GM18508 (cell line): ENCODE measurements at regions not wholly inside any gene's neighbourhood (a gene's known extent, or its start where the extent isn't known, plus 50 kb on each side); places are given as distances from the start of the nearest gene placed in this dataset.

ENCODE experiments used
- ATAC-seq: cut with Tn5 transposase; IDR thresholded peaks from one replicate; pipeline ENCODE4 v1.9.1; 2021; ENCODE audit warnings: moderate number of reproducible peaks; ENCODE audit not compliant: insufficient read depth, unreplicated experiment

DNA sequence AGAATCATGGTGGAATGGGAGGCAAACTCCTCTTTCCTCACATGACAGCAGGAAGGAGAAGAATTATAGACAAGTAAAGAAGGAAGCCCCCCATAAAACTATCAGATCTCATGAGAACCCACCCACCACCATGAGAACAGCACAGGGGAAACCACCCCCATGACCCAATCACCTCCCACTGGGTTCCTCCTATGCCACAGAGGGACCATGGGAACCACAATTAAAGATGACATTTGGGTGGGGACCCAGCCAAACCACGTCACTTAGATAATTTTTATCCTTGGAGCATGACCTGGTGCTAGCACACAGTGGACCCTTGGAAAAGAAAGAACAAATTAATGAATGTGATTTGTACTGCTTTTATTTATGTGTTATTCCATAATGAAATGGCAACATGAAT, 188.6 kb upstream of the NCKAP5 start:
- ATAC-seq: no peak

DNA sequence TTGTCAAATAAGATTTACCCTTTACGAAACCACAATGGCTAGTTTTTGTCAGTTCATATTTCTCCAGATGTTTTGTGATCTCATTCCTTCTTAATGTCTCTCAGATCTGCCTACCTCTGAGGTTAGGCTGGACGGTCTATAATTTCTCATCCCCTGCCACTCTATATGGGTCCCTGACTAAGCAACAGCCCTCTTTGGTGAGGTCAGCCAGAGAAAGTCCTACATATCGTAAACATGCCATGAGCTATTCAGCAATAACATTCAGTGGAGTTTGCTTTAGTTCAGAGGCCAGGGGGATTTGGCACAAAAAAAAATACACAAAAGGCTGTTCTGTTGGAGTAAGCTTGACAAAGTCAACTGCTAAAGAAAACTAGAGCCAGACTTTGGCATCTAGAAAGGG, 192.1 kb upstream of the NCKAP5 start:
- no peak for ATAC-seq

GRCh38 chr2:133765658-133766057, 197.4 kb upstream of the NCKAP5 start:
- no peak for ATAC-seq

DNA sequence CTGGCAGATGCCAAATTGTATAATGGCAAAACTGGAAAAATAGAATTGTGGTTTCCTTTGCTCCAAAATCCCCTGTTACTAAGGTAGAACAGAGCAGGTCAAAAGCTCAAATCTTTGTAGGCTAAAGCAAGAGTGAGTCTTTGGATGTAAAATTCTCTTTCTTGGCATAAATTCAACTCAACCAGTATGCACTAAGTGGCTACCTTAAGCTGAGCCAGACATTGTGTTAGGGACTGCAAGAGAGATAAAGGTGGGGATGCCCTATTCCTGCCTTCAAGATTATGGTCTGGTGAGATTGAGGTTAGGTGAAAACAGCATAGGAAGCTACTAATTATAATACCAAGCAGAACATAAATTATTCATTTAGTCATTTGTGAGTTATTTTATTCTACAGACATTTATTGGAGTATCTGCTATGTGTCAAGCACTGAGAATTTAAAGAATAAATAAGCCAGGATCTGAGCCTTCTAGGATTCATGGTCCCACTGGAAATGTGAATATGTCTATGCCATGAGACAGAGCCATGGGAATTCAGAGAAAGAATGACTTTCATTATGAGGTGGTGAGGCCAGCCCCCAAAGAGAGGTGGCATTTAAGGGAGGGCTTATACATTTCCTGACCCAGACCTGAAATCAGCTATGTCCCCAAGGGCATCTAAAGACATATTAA, 198.0 kb upstream of the NCKAP5 start:
- no peak for ATAC-seq

GRCh38 chr2:133768256-133768655, 200.0 kb upstream of the NCKAP5 start:
- no peak for ATAC-seq

DNA sequence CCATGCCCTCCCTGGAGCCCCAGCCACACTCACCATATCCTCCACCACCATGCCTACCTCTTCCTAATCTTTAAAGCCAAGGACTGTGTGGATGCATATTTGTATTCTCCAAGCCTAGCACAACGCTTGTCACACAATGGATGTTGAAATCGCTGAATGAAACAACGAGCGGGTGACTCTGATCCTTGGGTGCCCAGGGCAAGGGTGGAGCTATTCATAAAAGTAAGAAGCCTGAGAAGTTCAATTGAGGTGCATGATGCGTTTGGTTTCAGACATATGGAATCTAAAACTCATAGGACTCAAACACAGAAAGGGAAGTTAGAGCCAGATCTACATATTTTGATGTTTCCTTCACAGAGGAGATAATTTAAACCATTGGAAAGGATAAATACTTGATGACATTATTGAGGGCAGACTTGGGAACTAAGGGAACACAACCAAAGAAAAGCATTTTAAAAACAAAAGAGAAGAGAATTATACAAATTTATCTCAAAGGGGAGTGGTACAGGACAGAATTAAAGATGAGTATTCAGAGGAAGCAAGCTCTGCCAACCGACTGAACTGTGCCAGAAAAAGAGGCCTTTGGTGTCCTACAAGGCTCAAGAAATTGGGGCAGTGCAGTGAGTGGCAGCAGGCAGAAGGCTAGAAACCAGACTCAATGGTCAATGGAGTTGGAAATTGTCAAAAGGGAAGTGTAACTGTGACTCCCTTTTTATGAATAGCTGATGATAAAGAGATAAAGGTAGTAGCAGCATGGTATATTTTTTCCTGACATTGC, 200.6 kb upstream of the NCKAP5 start:
- no peak for ATAC-seq

DNA sequence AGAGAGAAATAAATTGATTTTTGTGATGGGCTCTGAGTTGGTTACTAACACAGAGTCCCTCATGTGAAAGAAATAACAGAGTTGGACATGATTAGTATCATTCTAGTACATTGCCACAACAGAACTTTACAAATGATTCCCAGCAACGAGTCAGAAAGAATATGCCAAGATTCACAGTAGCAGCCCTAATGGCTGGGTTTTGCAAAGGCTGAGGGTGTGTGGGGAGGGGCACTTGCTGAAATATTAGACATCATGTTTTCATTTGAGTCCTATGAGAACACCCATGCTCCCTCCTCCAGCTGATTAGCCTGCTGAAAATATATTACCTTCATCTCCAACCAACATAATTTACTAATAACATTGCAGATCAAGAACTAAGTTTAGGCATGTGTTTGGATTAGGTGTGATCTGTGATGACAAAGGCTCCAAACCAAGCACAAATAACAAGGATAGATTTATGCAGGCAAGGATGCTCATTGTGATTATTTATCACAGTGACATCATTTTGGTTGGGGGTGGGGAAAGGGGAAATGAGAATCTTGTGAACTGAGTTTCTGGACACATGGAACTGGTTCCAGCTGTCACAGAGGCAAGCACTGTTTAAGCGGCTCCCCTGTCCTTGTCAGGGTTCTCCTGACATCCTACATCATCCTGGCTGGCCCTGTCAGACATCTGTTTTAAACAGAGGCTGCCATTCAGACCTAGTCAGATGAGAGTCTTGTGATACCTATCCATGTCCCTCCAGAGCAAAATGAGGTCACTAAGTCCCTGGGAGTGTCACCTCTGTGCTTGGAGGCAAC, 205.8 kb upstream of the NCKAP5 start:
- ATAC-seq: no peak

DNA sequence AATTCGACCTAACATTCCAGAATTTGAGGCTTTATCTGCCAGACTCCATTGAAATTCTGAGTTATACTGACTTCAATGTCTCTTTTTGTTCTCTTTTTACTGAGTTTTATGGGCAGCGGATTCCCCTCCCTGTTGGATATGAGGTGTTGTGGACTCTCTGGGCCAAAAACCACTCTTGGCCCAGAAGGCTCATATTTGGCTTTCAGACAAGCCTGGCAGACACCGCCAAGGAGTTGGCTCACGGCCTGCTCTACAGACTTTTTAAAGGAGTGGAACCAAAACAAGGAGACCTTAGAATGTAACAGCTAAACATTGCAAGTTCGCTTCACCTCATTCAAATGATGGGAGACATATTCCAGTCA, 206.4 kb upstream of the NCKAP5 start:
- no peak for ATAC-seq

DNA sequence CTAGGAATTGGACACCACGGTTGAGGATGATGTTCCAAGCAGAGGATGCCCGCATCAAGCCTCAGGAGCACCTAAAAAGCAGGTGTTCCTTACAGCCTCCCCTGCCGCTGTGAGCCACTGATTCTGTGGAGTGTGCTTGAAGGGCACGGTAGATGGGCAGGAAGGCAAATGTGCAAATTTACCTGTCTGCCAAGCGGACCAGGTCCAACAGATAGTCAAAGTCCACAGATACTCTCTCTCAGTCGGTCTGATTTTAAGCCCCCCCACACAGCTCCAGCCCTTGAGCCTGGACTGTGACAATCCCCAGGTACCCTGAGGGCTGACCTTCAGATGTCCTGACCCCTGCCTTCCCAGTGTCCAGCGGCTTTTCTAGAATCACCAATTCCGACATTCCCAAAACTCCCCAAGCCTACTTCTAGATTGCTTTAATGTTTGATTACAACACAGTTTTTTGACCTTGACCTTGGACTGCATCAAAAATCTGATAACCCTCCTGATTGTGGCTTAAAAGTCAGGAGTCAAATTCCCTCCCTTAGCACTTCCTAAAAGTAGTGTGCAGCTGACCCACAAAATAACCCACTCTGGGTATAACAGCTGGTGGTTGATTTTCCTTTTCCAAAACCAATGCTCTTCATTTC, 208.8 kb upstream of the NCKAP5 start:
- no peak for ATAC-seq

DNA sequence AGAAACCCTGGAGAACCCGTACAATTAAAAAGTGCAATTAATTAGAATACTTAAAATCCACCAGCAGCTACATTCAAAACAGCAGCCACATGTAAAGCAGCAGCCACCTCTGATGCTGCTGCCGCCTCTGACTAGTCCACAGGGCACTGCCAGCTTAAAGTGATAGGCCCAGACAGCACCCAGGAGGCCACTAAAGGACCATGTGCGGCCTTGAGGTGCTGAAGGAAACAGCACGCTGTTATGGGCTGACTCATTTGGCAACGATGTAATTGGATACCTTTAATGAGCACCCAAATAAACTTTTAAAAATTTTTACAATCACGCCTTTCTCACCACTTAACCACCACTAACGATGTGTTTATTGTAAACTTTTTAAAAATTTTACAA, 209.3 kb upstream of the NCKAP5 start:
- no peak for ATAC-seq

DNA sequence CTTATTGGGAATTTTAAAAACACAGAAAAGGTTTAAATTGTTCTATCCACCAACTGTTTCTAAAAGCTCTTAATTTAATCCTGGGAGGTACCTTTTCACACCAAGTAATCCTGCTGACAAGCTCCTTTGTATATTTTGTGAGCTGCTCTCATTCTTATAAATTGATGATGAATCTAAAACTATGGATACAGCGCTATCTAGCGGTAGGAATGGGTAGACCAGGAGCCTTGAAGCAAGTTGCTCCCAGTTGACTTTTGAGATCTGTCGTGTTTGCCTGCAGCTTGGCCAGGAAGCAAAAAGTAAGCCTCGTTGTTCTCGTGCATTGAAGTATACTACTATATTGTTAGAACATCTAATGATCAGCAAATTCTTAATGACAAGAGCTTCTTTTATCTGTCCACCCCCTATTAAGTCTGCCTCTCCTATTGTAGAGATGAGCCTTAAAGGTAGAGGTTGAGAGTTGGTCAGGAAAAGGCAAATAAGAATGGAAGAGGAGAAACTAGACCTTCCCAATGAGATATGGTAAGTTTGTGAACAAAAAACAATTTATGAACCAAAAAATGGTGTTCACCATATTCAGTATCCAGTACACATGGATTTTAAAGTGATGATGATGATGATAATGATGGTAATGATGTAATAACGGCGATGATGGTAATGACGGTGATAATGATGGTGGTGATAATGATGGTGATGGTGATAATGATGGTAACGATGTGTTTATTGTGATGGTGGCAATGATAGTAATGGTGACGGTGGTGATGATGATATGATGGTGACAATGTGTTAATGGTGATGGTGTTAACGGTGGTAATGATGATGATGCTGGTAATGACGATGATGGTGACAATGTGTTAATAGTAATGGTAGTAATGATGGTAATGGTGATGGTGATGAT, 212.1 kb upstream of the NCKAP5 start:
- no peak for ATAC-seq

GRCh38 chr2:133780997-133781513, 212.8 kb upstream of the NCKAP5 start:
- ATAC-seq: no peak

DNA sequence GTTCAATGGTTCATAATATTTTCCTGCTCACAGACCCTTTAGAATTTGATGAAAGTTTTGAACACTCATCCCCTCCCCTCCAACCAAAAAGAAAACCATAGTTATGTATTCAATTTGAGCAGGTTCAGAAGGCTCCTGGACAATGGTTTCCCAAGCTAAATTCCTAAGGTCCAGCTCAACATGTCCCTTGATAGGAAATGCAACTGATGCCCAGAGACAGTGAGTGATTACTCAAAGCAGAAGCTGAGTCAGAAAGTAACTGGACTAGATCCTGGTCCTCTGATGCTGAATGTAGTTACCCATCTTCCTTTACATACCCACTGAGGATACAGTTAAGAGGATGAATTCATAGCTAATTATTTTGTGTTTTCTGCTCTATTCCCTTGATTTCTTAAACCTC, 218.9 kb upstream of the NCKAP5 start:
- no peak for ATAC-seq

DNA sequence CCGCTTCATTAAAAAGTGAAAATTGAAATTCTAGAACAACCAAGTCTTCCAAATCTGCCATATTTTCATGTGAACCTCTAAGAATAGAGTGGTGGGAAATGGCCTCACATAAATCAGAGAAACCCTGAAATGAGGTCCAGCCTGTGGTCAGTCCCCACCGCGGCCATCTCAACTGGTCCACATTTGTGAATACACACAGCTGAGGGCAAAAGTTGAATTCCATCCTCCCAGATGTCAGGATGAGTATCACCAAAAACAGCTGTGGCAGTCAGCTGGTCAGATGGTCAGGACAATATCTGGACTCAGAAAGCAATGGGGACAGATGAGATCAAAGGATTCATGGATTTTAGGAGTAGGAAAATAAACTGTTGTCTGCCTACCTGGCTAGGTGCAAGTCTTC, 219.4 kb upstream of the NCKAP5 start:
- no peak for ATAC-seq

DNA sequence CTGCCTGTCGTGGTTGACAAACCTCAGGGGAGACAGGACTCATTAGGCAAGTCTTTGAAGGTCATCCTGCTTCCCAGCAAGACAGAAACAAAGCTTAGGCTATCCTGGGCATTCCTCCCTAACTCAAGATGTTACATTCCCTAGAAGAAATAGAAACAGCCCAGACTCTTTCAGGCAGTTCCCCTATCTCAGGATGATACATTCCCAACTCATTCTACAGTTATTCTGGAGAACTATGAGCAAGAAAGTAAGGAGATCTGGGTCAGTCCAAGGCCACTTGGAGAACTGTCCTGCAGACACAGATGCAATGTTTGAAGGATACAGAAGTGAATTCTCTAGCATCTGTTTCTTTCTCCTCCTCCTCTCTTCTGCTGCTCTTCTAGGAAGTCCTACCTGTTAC, 220.1 kb upstream of the NCKAP5 start:
- no peak for ATAC-seq

GRCh38 chr2:133789743-133790142, 221.5 kb upstream of the NCKAP5 start:
- ATAC-seq: no peak

DNA sequence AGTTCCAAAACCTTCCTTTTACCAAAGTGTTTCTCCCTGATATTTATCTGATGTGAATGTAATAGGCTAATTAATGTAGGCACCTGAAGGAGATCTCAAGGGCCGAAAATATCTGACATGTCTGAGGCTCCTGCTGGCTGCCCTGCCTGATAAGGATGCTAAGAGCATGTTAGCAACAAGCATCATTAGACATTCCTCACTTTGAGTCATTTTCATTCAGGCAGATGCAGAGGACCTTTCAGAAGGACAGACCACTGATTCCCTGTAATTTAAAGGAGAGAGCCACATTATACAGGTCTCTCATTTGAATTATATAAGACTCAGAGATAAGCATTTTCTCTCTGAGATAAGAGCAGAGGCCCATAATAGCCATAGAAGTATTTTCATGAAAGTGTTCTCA, 222.4 kb upstream of the NCKAP5 start:
- no peak for ATAC-seq

DNA sequence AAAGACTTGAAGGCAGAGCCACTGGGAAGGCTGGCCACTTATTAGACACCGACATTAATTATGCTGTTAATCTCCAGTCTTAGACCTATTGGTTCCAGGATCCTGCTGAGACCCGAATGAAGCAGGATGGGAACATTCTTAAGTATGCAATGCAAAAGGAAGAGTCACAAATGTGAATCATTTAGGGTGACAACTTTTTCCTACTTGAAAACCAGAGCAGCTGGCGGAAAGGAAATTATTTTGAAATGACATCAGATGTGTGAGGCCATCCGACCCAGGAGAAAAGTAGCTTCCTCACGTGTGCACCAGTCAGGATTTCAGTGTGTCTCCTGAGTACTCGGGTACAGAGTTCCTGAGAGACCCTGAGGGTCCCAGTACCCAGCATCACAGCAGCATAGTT, 222.9 kb upstream of the NCKAP5 start:
- no peak for ATAC-seq

DNA sequence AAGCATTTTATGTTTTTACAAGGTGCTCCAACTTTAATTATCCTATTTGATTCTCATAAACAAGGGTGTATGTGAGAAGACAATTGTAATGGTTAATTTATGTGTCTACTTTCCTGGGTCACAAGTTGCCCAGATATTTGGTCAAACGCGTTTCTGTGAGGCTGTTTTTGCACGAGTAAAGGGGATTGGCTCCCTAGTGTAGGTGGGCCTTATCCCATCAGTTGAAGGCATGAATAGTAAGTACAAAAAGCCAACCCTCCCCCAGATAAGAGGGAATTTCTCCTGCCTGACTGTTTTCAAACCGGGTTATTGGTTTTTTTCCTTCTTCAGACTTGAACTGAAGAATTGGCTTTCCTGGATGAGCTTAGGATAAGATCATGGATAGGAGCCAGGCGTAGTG, 224.0 kb upstream of the NCKAP5 start:
- no peak for ATAC-seq

DNA sequence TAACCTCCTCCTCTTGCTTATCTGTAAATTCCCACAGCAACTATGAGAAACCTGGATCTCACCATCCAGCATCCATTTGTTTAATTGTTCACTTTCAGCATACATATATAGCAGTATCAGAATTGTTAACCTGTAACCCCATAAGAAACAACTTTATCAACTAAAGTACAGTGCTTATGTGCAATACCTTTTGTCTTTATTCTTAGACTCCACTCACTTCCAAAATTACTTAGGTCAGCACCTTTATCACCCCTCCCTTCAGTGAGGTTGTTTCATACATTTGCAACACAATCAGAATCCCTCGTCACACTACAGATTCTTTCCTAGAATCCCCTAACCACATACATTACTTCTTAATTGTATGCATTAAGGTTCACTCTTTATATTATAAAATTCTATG, 225.9 kb upstream of the NCKAP5 start:
- no peak for ATAC-seq
